PC-3 (cell line): ENCODE measurements at regions not wholly inside any gene's neighbourhood (a gene's known extent, or its start where the extent isn't known, plus 50 kb on each side); places are given as distances from the start of the nearest gene placed in this dataset.

Experiments
- EZH2 ChIP-seq: fragments of 300-600 bp; sonication (generic); IDR thresholded peaks from one replicate; pipeline ENCODE4 v1.6.1; 2017; ENCODE audit warnings: antibody characterized with exemption, mild to moderate bottlenecking, low read length; ENCODE audit not compliant: unreplicated experiment
- TF ChIP-seq, protein P1 (sequence below): fragments of 300-600 bp; sonication (generic); conservative IDR thresholded peaks from 2 replicates; pipeline ENCODE4 v1.5.1; 2017; ENCODE audit warnings: antibody characterized with exemption, low read depth, mild to moderate bottlenecking, low read length

DNA sequence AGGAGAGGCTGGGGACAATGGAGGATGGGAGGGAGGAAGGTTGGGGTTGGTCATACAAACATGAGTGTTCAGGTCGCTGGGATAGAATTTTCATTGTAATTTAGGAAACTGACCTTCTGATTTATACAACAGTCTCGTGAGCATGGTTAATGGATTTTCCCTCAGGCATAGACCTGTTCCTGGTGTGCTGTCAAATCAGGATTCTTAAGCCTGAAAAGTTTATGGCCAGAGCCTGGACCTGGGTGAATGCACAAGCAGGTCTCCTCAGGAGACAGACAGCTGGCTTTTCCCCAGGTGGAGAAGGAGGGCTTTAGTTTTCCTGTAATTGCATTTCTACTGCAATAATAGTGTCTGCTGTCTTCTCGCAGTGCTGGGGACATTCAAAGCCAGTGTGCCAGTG, 338.0 kb downstream of the SHQ1 start:
- TF ChIP-seq, protein P1, sequence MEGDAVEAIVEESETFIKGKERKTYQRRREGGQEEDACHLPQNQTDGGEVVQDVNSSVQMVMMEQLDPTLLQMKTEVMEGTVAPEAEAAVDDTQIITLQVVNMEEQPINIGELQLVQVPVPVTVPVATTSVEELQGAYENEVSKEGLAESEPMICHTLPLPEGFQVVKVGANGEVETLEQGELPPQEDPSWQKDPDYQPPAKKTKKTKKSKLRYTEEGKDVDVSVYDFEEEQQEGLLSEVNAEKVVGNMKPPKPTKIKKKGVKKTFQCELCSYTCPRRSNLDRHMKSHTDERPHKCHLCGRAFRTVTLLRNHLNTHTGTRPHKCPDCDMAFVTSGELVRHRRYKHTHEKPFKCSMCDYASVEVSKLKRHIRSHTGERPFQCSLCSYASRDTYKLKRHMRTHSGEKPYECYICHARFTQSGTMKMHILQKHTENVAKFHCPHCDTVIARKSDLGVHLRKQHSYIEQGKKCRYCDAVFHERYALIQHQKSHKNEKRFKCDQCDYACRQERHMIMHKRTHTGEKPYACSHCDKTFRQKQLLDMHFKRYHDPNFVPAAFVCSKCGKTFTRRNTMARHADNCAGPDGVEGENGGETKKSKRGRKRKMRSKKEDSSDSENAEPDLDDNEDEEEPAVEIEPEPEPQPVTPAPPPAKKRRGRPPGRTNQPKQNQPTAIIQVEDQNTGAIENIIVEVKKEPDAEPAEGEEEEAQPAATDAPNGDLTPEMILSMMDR: no peak
- no peak for TF ChIP-seq EZH2
